ENCODE measurements at regions not wholly inside any gene's neighbourhood (a gene's known extent, or its start where the extent isn't known, plus 50 kb on each side); places are given as distances from the start of the nearest gene placed in this dataset.

- DNase-seq (ENCODE audit: low spot score) (no peak), ATAC-seq (ENCODE audit: insufficient number of reproducible peaks, low FRiP score, low read depth) (no peak)
- TF ChIP-seq CTCF (IDR thresholded peaks at IDR 0.05): no peak
- H3K36me3 ChIP-seq: no peaks in the 10 kb centered on the region
- no peak overlapping the region for H3K27ac ChIP-seq
- H3K4me1 ChIP-seq (ENCODE audit: control insufficient read depth in 1 of 2, low read depth in 2 of 2): no peaks in the 10 kb centered on the region
- no peaks in the 10 kb centered on the region for H3K9me3 ChIP-seq
- H3K4me3 ChIP-seq: no peak overlapping the region
- H3K27me3 ChIP-seq (replicated peaks; ENCODE audit: insufficient read depth): no peaks in the 10 kb centered on the region
Measured at GRCh38 chr5:8068078-8068477, 199.1 kb downstream of the MTRR start.

- Histone ChIP-seq H3K27ac (no peak overlapping the region), H3K36me3 (no peaks in the 10 kb centered on the region), H3K9me3 (no peaks in the 10 kb centered on the region), H3K27me3 (replicated peaks; ENCODE audit: insufficient read depth) (no peaks in the 10 kb centered on the region), H3K4me1 (ENCODE audit: control insufficient read depth in 1 of 2, low read depth in 2 of 2) (no peaks in the 10 kb centered on the region), H3K4me3 (no peak overlapping the region)
- no peak for ATAC-seq (ENCODE audit: insufficient number of reproducible peaks, low FRiP score, low read depth)
- no peak for TF ChIP-seq CTCF (IDR thresholded peaks at IDR 0.05)
- DNase-seq (ENCODE audit: low spot score): no peak
Measured at GRCh38 chr5:8070138-8070537, 201.2 kb downstream of the MTRR start.

- Histone ChIP-seq H3K27ac (no peak overlapping the region), H3K4me1 (ENCODE audit: control insufficient read depth in 1 of 2, low read depth in 2 of 2) (no peaks in the 10 kb centered on the region), H3K36me3 (no peaks in the 10 kb centered on the region), H3K27me3 (replicated peaks; ENCODE audit: insufficient read depth) (no peaks in the 10 kb centered on the region), H3K9me3 (no peaks in the 10 kb centered on the region), H3K4me3 (no peak overlapping the region)
- ATAC-seq (ENCODE audit: insufficient number of reproducible peaks, low FRiP score, low read depth) (no peak), DNase-seq (ENCODE audit: low spot score) (no peak)
- no peak for TF ChIP-seq CTCF (IDR thresholded peaks at IDR 0.05)
Measured at GRCh38 chr5:8079056-8079455, 210.1 kb downstream of the MTRR start.

GRCh38 chr5:8081179-8081578, 212.2 kb downstream of the MTRR start:
- ATAC-seq (ENCODE audit: insufficient number of reproducible peaks, low FRiP score, low read depth) (no peak), DNase-seq (ENCODE audit: low spot score) (no peak)
- no peak for TF ChIP-seq CTCF (IDR thresholded peaks at IDR 0.05)

GRCh38 chr5:8093669-8094068, 224.7 kb downstream of the MTRR start:
- Histone ChIP-seq H3K27ac (no peak overlapping the region), H3K36me3 (no peaks in the 10 kb centered on the region), H3K9me3 (no peaks in the 10 kb centered on the region), H3K4me1 (ENCODE audit: control insufficient read depth in 1 of 2, low read depth in 2 of 2) (no peaks in the 10 kb centered on the region), H3K4me3 (no peak overlapping the region), H3K27me3 (replicated peaks; ENCODE audit: insufficient read depth) (no peaks in the 10 kb centered on the region)
- ATAC-seq (ENCODE audit: insufficient number of reproducible peaks, low FRiP score, low read depth) (no peak), DNase-seq (ENCODE audit: low spot score) (no peak)
- TF ChIP-seq CTCF (IDR thresholded peaks at IDR 0.05): no peak

More at GRCh38 chr5:8081179-8081578, 212.2 kb downstream of the MTRR start:
- Histone ChIP-seq H3K27me3 (replicated peaks; ENCODE audit: insufficient read depth) (no peaks in the 10 kb centered on the region), H3K4me1 (ENCODE audit: control insufficient read depth in 1 of 2, low read depth in 2 of 2) (no peaks in the 10 kb centered on the region), H3K9me3 (no peaks in the 10 kb centered on the region), H3K4me3 (no peak overlapping the region), H3K36me3 (no peaks in the 10 kb centered on the region), H3K27ac (no peak overlapping the region)

Data from thoracic aorta (tissue), 2 donors.